DMS 273 (cell line): ENCODE measurements at regions not wholly inside any gene's neighbourhood (a gene's known extent, or its start where the extent isn't known, plus 50 kb on each side); places are given as distances from the start of the nearest gene placed in this dataset.

Source experiments
- DNase-seq: peaks from one replicate; lab custom pipeline; 2025; ENCODE audit not compliant: unreplicated experiment; lab: John Stamatoyannopoulos, UW

DNA sequence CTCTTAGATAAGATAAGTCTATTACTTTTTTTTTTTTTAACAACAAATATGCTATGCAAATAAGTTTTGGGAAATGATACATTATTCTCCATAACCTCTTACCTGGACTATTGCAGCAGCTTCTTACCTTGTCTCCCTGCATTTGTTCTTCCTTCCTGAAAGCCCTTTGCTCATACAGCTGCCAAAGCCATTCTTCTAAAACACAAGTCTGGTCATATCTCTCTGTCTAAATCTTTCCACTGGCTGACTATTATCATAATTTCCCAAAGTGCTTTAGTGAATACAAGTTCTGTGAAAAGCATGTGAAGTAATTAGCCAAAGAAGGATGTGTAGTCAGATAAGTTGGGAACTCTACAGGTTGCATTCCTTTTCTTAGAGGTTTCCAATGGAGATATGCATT lies 115.4 kb upstream of the CNTLN start:
- DNase-seq, result no peak

DNA sequence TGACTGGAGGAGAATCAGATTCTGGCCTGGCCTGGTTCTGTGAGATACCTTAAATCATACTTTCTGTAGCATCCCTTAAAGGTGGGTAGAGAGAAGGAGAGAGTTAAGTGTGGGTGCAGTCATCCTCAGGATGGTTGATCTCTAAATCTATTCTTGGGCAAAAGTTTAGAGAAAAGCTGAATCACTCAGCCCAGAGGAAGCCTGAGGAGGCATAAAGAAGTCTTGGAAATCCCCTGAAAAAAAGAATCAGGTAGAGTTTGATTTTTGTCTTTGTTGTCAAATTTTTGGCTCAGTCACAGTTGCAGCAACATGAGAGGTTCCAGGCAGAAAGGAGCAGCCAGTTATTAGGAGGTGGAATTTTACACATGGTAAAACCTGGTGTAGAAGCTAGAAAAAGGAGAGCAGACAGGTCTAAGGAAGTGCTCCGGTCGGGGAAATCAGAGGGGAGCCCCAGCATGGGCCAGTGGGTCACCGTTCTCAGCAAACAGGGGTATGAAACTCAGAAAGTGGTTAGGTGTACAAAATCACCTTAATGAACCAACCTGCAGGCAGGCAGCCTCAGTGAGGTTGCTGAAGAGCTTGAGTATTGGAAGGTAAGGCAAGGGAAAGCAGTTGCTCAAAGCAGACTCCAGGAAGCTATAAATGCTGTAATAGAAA lies 116.2 kb upstream of the CNTLN start:
- DNase-seq, result no peak

- no peak for DNase-seq
Observed at GRCh38 chr9:17017931-17018491, 116.8 kb upstream of the CNTLN start.

DNA sequence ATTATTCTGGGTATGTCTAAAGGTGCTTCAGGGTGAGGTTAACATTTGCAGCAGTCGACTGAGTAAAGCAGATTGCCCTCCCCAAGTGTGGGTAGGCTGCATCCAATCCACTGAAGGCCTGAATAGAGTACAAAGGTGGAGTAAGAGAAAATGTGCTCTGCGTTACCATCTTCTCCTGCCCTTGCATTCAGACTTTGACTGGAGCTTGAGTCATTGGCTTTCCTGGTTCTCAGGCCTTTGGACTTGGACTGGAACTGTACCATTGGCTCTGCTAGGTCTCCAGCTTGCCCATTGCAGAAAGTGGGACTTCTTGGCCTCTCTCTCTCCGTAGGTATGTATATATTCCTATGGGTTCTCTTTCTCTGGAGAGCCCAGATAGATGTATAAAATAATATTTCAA lies 120.9 kb upstream of the CNTLN start:
- no peak for DNase-seq

GRCh38 chr9:17013010-17013409 lies 121.8 kb upstream of the CNTLN start:
- no peak for DNase-seq

- DNase-seq, result no peak
Observed at GRCh38 chr9:17011880-17012279, 123.0 kb upstream of the CNTLN start.

GRCh38 chr9:17009071-17009470 lies 125.8 kb upstream of the CNTLN start:
- no peak for DNase-seq

DNA sequence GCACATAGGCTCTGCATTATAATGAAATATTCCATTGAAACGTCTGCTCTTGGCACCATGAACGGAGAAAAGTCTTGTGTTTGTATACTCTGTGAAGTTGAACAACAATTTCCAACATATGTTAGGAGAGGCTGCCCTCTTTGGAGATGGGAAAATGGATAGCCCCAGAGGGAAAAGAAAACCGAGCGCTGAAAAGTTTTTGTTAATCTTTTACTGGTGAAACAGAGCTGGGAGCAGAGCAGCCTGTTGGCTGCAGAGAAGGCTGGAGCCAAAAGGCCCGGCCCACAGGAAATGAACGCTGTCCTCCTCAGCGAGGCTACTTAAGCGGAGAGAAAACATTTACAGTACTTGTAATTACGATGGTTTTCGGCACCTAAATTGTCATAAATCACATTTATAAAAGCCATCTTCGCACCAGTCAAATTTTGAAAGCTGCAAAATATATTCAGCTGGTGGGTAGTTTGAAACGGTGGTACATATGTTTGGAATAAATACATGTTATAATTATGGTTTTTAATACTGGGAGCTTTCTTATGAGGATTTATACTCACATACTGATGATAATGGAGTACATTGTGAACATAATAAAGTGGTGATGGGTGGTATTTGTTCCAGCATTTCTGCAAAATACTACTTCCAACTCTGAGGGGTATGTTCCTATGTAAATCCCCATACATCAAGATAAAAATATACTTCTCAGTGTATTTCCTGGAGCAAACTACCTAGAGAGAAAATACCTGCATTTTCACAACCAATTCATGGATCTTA lies 129.6 kb upstream of the CNTLN start:
- DNase-seq, result peak; percentile 43

GRCh38 chr9:17004500-17004899 lies 130.3 kb upstream of the CNTLN start:
- DNase-seq, result no peak

DNA sequence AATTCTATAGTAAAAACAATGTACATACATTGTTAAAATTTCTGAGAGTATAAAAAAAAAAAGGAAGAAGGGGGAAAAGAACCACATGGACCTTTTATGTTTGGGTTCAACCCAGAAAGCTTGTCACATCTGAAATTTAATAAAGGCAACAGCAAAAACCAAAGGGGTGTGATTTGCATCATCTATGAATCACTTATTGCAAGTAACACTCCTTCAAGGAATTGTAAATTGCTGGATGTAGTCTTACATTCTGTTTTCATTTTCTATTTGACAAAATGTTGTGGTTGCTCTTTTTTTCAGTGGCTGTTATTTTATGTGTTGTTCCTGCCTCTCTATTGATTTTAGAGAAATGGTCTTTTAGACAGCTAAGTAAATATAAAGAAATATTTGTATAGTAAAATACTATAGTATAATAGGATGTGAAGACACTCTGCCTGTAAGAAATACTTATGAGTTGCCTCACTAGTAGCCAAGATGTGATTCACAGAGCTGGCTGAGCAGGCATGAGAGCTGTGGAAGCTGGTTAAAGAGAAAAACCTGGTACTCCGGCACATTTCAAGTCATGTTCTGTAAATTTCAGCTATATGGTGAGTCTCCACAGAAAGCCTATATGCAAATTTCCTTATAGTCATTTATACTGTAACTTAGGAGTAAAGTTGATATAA lies 131.1 kb upstream of the CNTLN start:
- DNase-seq, result no peak

GRCh38 chr9:16996901-16997491 lies 126.5 kb upstream of the BNC2 start:
- no peak for DNase-seq

- no peak for DNase-seq
Observed at GRCh38 chr9:16992138-16992537, 121.7 kb upstream of the BNC2 start.

GRCh38 chr9:16987026-16987425 lies 116.6 kb upstream of the BNC2 start:
- DNase-seq, result no peak

- DNase-seq, result no peak
Observed at GRCh38 chr9:16986556-16986955, 116.1 kb upstream of the BNC2 start.

GRCh38 chr9:16985559-16986348 lies 115.3 kb upstream of the BNC2 start:
- no peak for DNase-seq

DNA sequence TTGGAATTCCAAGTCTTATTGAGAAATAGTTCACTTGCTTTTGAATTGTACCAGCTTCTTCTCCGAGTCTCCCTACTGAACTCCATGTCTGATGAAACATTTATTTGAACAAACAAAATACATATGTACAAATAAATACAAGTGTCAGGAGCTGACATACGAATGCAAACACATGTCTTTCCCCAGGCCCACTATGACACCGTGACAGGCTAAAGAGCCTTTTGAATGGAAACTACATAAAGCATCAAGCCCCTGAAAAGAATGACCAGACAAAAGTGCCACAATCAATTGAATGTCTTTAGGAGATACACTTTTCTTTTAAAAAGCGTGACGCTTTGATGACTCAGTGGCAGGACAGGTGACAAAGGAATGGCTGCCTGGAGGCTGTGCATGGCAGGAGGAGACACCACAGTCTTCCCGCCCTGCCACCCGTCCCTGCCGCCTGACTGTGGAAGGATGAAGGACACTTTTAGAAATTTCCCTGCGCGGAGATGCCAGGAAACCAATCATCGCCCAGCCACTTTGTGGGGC lies 112.4 kb upstream of the BNC2 start:
- no peak for DNase-seq

GRCh38 chr9:16976427-16976826 lies 106.0 kb upstream of the BNC2 start:
- DNase-seq, result no peak

DNA sequence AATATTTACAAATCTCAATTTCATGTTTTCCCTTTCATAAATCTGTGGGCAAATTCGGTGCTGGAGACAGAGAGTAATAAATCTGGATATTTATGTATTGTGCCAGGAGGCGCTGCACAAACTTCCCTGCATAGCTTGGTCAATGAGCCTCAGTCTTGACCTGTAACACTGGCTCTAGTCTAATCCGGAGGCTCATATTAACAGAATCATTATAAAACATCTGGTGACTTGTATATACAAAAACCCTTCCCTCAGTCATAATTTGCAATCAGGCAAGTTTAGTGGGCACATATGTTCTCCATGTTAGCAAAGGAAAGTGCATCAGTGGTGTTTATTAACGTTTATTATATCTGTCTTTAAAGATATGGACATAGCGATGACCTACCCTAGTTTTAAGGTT lies 104.0 kb upstream of the BNC2 start:
- peak; percentile 29 for DNase-seq

DNA sequence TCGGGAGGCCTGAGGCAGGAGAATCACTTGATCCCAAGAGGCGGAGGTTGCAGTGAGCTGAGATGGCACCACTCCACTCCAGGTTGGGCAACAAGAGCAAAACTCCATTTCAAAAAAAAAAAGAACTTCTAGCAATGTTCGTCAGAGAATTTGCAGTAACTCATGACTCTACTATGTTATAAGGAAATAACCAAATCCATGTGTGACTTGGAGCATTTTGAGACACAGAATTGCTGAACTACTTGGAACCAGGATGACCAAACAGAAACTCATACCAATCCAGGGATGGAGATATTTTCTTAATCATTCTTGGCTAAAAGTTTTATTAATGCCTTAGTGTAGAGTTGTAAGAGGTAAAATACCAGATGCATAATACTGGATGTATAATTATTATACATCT lies 99.9 kb upstream of the BNC2 start:
- no peak for DNase-seq

- no peak for DNase-seq
Observed at GRCh38 chr9:16964228-16964627, 93.8 kb upstream of the BNC2 start.

GRCh38 chr9:16960084-16960483 lies 89.6 kb upstream of the BNC2 start:
- no peak for DNase-seq
